IPS DF 6.9 (cell line): ENCODE measurements at regions not wholly inside any gene's neighbourhood (a gene's known extent, or its start where the extent isn't known, plus 50 kb on each side); places are given as distances from the start of the nearest gene placed in this dataset.
"Not testable (repeated sequence)": the region's sequence is repeated elsewhere in the genome, so short reads cannot be mapped to it uniquely, and the experiment has no call there.

Source experiments
- DNase-seq: peaks from one replicate; pipeline ENCODE4 v3.0.0-alpha.2; 2013; ENCODE audit warnings: low read depth, low spot score
- H3K27ac ChIP-seq: one replicate; pipeline ENCODE4 v1.5.1; 2013; ENCODE audit warnings: low read length, control low read depth
- H3K27me3 ChIP-seq: 2 replicates; pipeline ENCODE4 v1.6.1; 2013; ENCODE audit warnings: mild to moderate bottlenecking, low read length; ENCODE audit not compliant: control insufficient read depth, insufficient read depth
- H3K36me3 ChIP-seq: 2 replicates; pipeline ENCODE4 v1.6.1; 2013; ENCODE audit warnings: low read length; ENCODE audit not compliant: control insufficient read depth, insufficient read depth
- H3K4me1 ChIP-seq: 2 replicates; pipeline ENCODE4 v1.6.1; 2013; ENCODE audit warnings: low read length; ENCODE audit not compliant: control insufficient read depth, insufficient read depth
- H3K4me3 ChIP-seq: 2 replicates; pipeline ENCODE4 v1.5.1; 2013; ENCODE audit warnings: mild to moderate bottlenecking, low read length
- H3K9me3 ChIP-seq: 2 replicates; pipeline ENCODE4 v1.6.1; 2013; ENCODE audit warnings: low read length, inconsistent platforms; ENCODE audit not compliant: control insufficient read depth, insufficient read depth
- WGBS: extraction: QIAGEN DNeasy Blood & Tissue Kit; methylation state at CpG from one replicate; pipeline ENCODE4 v1.1.7; 2013; ENCODE audit warnings: mixed read lengths, missing lambda C conversion rate; ENCODE audit not compliant: insufficient read length, insufficient coverage; 5-methylcytosine and 5-hydroxymethylcytosine counted together

DNA sequence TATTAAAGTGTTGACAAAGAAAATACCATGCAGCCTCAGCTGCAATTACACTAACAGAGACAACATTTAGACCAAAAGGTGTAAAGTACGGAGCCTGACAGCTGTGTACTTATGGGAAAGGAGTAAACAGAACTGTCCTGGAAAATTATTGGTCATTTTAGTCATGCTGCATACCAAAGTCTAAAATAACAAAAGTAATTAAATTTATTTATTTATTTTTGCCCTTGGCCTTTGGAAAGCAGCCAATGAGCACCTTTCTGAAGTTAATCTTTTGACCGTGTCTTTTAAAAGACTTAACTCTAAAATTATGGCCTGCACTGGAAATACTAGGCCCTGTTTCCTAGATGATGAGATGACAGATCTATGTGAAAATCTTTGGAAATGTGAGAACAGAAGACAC is 597.6 kb downstream of the NXPH1 start:
- Histone ChIP-seq H3K27me3 (no peaks in the 10 kb centered on the region), H3K36me3 (no peaks in the 10 kb centered on the region), H3K27ac (no peak overlapping the region), H3K4me1 (no peaks in the 10 kb centered on the region), H3K4me3 (no peak overlapping the region), H3K9me3 (no peaks in the 10 kb centered on the region)
- no CpG with 5 or more reads among the region's 2 CpGs for WGBS
- no peak for DNase-seq

GRCh38 chr7:9031386-9031785 is 598.0 kb downstream of the NXPH1 start:
- Histone ChIP-seq H3K27me3 (no peaks in the 10 kb centered on the region), H3K9me3 (no peaks in the 10 kb centered on the region), H3K4me1 (no peaks in the 10 kb centered on the region), H3K36me3 (no peaks in the 10 kb centered on the region), H3K4me3 (no peak overlapping the region), H3K27ac (no peak overlapping the region)
- DNase-seq = no peak
- 100% methylated on average over 1 of the region's 4 CpGs for WGBS

- Histone ChIP-seq H3K27me3 (no peaks in the 10 kb centered on the region), H3K27ac (no peak overlapping the region), H3K9me3 (no peaks in the 10 kb centered on the region), H3K4me1 (no peaks in the 10 kb centered on the region), H3K36me3 (no peaks in the 10 kb centered on the region), H3K4me3 (no peak overlapping the region)
- DNase-seq = no peak
- WGBS = no CpG with 5 or more reads among the region's 3 CpGs
Observed at GRCh38 chr7:9036080-9036479, 602.7 kb downstream of the NXPH1 start.

DNA sequence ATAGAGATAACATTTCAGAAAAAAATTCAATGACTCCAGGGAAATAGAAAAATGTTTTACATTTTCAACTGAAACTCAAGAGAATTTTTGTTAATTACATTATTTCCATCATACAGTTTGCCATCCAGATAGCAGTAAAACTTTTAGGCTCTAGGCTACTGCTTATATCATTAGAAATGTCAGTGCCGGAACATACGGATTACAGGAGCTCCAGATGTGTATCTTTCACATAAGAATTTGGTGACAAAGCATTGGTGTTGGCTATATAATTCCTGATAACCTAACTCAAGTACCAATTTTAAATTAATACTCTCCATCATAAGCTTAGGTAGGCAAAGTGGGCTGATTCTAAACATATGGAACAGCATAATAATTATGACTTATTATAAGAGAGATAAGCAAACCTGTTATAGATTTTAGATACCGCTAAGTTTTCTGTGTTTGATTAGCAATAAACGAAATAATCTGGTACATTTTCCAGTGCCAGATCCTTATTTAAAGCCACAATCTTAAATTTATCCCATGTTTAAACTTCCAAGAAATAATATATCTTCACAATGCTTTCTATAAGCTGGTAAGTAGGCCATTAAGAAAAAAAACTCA is 637.9 kb downstream of the NXPH1 start:
- Histone ChIP-seq H3K9me3 (no peaks in the 10 kb centered on the region), H3K4me3 (no peak overlapping the region), H3K4me1 (no peaks in the 10 kb centered on the region), H3K27me3 (no peaks in the 10 kb centered on the region), H3K36me3 (no peaks in the 10 kb centered on the region), H3K27ac (no peak overlapping the region)
- no peak for DNase-seq
- no CpG with 5 or more reads among the region's 4 CpGs for WGBS

GRCh38 chr7:9075774-9076173 is 642.4 kb downstream of the NXPH1 start:
- not testable (repeated sequence) for H3K27me3 ChIP-seq, H3K9me3 ChIP-seq, H3K4me3 ChIP-seq, H3K27ac ChIP-seq, DNase-seq, H3K36me3 ChIP-seq, H3K4me1 ChIP-seq
- WGBS = no CpG with 5 or more reads among the region's 1 CpG

DNA sequence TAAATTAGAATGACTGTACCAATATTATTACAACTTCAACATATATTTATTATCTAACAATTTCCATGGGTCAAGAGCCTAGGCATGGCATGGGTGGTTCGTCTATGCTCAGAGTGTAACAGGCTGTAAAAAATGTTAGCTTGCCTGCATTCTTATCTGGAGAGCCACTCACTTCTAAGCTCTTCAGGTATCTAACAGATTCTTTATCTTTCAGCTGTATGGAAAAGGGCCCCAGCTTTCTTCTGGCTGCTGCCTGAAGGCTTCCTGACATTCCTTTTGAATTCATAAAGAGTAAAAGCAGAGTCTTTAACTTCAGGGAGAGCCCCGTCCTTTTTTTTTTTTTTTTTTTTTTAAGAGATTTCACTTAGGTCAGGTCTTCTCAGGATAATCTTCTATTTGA is 648.8 kb downstream of the NXPH1 start:
- H3K9me3 ChIP-seq = no peaks in the 10 kb centered on the region
- no peaks in the 10 kb centered on the region for H3K4me1 ChIP-seq
- H3K4me3 ChIP-seq = no peak overlapping the region
- no peaks in the 10 kb centered on the region for H3K27me3 ChIP-seq
- no CpG with 5 or more reads among the region's 2 CpGs for WGBS
- no peak for DNase-seq
- H3K36me3 ChIP-seq = no peaks in the 10 kb centered on the region
- H3K27ac ChIP-seq = no peak overlapping the region

- no peaks in the 10 kb centered on the region for H3K36me3 ChIP-seq
- no peaks in the 10 kb centered on the region for H3K27me3 ChIP-seq
- no peak overlapping the region for H3K27ac ChIP-seq
- no CpG with 5 or more reads among the region's 5 CpGs for WGBS
- H3K9me3 ChIP-seq = no peaks in the 10 kb centered on the region
- no peak overlapping the region for H3K4me3 ChIP-seq
- H3K4me1 ChIP-seq = no peaks in the 10 kb centered on the region
- no peak for DNase-seq
Observed at GRCh38 chr7:9083837-9084236, 650.4 kb downstream of the NXPH1 start.

- H3K27me3 ChIP-seq = no peaks in the 10 kb centered on the region
- H3K36me3 ChIP-seq = no peaks in the 10 kb centered on the region
- H3K4me3 ChIP-seq = no peak overlapping the region
- DNase-seq = no peak
- WGBS = no CpG with 5 or more reads among the region's 3 CpGs
- no peaks in the 10 kb centered on the region for H3K9me3 ChIP-seq
- no peaks in the 10 kb centered on the region for H3K4me1 ChIP-seq
- H3K27ac ChIP-seq = no peak overlapping the region
Observed at GRCh38 chr7:9091282-9091681, 657.9 kb downstream of the NXPH1 start.

DNA sequence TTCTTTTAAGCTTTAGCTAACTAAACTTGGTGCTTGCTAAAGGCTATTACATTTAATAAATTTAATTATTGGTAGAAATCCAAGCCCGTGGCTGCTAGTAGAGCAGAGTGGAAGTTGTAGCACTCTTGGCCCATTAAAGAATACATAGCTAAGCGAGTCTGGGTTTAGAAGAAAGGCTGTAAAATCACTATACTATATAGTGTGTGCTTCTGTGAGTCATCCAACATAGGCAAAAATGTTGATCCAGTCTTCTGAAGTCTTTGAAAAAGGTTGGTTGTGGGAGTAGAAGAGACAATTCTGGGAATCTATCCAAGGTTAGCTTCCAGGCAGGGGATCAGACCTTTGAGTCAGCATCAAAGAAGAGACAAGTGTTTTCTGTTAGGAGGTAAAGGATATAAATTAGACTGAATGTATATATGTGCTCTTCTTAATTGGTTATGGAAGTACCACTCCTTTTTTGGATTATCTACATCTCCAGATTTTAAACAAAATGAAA is 664.2 kb downstream of the NXPH1 start:
- Histone ChIP-seq H3K9me3 (no peaks in the 10 kb centered on the region), H3K27me3 (no peaks in the 10 kb centered on the region), H3K36me3 (no peaks in the 10 kb centered on the region), H3K4me3 (no peak overlapping the region), H3K27ac (no peak overlapping the region), H3K4me1 (no peaks in the 10 kb centered on the region)
- no CpG with 5 or more reads among the region's 2 CpGs for WGBS
- no peak for DNase-seq

DNA sequence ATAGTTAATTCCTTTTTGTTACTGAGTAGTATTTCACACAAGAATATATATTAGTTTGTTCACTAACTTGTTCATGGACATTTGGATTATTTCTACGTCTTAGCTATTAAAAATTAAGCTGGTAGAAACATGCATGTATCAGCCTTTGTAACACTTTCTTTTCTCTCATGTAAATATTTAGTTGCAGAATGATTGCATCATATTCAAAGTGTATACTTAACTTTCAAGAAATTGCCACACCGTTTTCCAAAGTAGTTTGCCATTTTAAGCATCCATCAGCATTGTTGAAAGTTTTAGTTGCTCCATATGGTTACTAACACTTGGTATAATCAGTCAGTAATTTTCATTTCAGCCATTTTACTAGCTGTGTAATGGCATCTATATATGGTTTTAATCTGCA is 666.9 kb downstream of the NXPH1 start:
- H3K27me3 ChIP-seq = no peaks in the 10 kb centered on the region
- no peak for DNase-seq
- WGBS = no CpG with 5 or more reads among the region's 2 CpGs
- H3K27ac ChIP-seq = no peak overlapping the region
- no peak overlapping the region for H3K4me3 ChIP-seq
- no peaks in the 10 kb centered on the region for H3K9me3 ChIP-seq
- H3K36me3 ChIP-seq = no peaks in the 10 kb centered on the region
- H3K4me1 ChIP-seq = no peaks in the 10 kb centered on the region

DNA sequence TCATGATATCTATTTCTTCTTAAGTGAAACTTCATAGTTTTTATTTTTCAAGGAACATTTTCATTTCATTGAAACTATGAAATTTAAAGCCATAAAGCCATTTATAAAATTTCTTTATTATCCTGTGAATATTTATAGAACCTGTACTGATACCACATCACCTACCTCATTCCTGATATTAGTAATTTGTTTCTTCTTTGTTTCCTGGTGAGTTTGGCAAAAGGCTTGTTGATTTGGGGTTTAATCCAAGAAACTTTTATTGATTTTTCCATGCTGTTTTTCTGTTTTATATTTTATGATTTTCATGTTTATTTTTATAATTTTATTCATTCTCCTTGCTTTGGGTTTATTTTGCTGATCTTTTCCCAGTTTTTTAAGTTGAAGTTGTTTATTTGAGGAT is 669.4 kb downstream of the NXPH1 start:
- Histone ChIP-seq H3K4me1 (no peaks in the 10 kb centered on the region), H3K9me3 (no peaks in the 10 kb centered on the region), H3K27ac (no peak overlapping the region), H3K4me3 (no peak overlapping the region), H3K27me3 (no peaks in the 10 kb centered on the region), H3K36me3 (no peaks in the 10 kb centered on the region)
- DNase-seq = no peak
